AG04449 (cell line): ENCODE measurements at regions not wholly inside any gene's neighbourhood (a gene's known extent, or its start where the extent isn't known, plus 50 kb on each side); places are given as distances from the start of the nearest gene placed in this dataset.

Experiments used
- CTCF ChIA-PET: fragments of 350-600 bp; formaldehyde crosslinking; extraction: SDS; loops from one replicate; lab custom pipeline; 2021; ENCODE audit warnings: antibody characterized with exemption; lab: Yijun Ruan, JAX
- POLR2A ChIA-PET: fragments of 400-600, 350-600 bp; formaldehyde crosslinking; extraction: SDS; loops from one replicate; lab custom pipeline; 2020; ENCODE audit warnings: antibody characterized with exemption, inconsistent platforms; lab: Yijun Ruan, JAX
- DNase-seq: peaks from one replicate; pipeline ENCODE4 v3.0.0-alpha.2; 2010; ENCODE audit warnings: low read depth, low spot score
- H3K4me3 ChIP-seq: 2 replicates; pipeline ENCODE4 v1.5.1; 2011; ENCODE audit warnings: low read depth, mild to moderate bottlenecking, control low read depth, low read length
- CTCF ChIP-seq: IDR thresholded peaks from one replicate; pipeline ENCODE4 v1.5.1; 2011; ENCODE audit warnings: mild to moderate bottlenecking, moderate library complexity, low read length, control low read depth, inconsistent platforms; ENCODE audit not compliant: insufficient read depth; ENCODE audit errors: missing control alignments

DNA sequence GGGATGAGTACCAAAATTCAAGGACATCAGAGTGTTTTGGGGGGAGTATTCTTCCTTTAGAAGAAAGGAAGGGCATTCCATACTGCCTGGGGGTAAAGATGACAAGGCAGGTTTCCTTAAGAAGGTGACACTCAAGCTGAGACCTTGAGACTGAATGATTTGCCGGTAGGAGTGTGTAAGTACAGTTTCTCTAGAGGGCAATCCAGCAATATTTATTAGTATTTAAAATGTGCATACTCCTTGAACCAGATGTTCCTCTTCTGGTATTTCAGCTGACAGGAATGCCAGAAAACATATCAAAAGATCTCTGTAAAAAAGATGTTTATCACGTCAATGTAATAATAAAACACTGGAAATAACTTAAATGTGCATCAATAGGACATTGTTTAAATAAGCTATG lies 106.4 kb upstream of the TMCC3 start:
- no peak overlapping the region for H3K4me3 ChIP-seq
- TF ChIP-seq CTCF: no peak
- DNase-seq: no peak
- ChIA-PET POLR2A (no interaction called here), CTCF (no interaction called here)

GRCh38 chr12:94755598-94755997 lies 105.2 kb upstream of the TMCC3 start:
- TF ChIP-seq CTCF: no peak
- POLR2A ChIA-PET: no interaction called here

GRCh38 chr12:94754653-94755052 lies 104.3 kb upstream of the TMCC3 start:
- no peak overlapping the region for H3K4me3 ChIP-seq
- CTCF ChIA-PET: interaction anchor here (0.8 to 1.4 kb wide), 2 partner anchors 10 to 209 kb away, joined by 4 read pairs; no protein-coding TSS in a partner anchor
- POLR2A ChIA-PET: no interaction called here
- no peak for DNase-seq
- no peak for TF ChIP-seq CTCF

More at GRCh38 chr12:94755598-94755997, 105.2 kb upstream of the TMCC3 start:
- H3K4me3 ChIP-seq: no peak overlapping the region
- CTCF ChIA-PET: interaction anchor here (0.8 to 1.4 kb wide), 2 partner anchors 10 to 210 kb away, joined by 4 read pairs; no protein-coding TSS in a partner anchor
- DNase-seq: no peak

GRCh38 chr12:94753036-94753679 lies 102.8 kb upstream of the TMCC3 start:
- CTCF ChIA-PET: no interaction called here
- no peak for DNase-seq
- no peak overlapping the region for H3K4me3 ChIP-seq
- POLR2A ChIA-PET: no interaction called here
- TF ChIP-seq CTCF: no peak

DNA sequence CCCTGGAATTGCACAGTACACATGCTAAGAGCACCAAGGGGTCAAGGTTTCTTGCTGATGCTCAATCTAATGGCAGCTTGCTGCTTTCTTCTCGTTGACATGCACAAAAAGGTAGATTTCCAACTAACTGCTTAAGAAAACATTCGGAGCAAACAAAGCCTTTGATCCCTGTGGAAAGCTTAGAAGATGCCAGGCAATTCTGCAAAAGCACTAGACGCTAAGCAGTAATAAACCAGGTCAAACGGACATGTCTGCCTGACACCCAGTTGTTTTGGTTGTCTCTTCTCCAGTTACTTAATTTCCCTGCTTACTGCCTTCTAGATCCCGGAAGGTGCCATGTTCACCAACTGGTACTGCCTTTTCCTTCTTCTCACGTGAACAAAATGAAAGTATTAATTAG lies 100.5 kb upstream of the TMCC3 start:
- no peak for TF ChIP-seq CTCF
- H3K4me3 ChIP-seq: no peak overlapping the region
- POLR2A ChIA-PET: no interaction called here

DNA sequence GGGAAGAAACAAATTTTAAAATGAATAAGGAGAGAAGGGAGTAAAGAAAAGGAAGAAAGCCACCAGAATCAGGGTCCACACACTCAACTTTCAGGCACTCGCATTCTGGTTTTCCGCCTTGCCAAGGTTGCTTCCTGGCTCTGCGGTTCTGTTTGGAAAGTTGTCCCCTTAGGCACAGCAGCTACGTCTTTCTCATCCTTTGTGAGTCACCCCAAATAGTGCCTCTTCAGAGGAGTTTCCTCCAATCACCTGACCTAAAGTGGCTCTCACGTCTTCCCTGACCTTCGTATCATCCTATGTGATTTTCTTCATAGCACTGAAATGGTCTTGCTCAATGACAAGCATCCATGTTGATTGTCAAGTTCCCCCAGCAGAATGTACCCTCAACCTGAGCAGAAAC lies 99.5 kb upstream of the TMCC3 start:
- TF ChIP-seq CTCF: no peak
- POLR2A ChIA-PET: no interaction called here
- CTCF ChIA-PET: interaction anchor here (1.0 kb wide), 1 partner anchor 832 kb away, joined by 3 read pairs; no protein-coding TSS in a partner anchor
- DNase-seq: no peak
- no peak overlapping the region for H3K4me3 ChIP-seq

More for the DNA sequence above, 100.5 kb upstream of the TMCC3 start:
- no peak for DNase-seq
- CTCF ChIA-PET: interaction anchor here (1.0 kb wide), 1 partner anchor 831 kb away, joined by 3 read pairs; no protein-coding TSS in a partner anchor
